ENCODE measurements at regions not wholly inside any gene's neighbourhood (a gene's known extent, or its start where the extent isn't known, plus 50 kb on each side); places are given as distances from the start of the nearest gene placed in this dataset.

DNA sequence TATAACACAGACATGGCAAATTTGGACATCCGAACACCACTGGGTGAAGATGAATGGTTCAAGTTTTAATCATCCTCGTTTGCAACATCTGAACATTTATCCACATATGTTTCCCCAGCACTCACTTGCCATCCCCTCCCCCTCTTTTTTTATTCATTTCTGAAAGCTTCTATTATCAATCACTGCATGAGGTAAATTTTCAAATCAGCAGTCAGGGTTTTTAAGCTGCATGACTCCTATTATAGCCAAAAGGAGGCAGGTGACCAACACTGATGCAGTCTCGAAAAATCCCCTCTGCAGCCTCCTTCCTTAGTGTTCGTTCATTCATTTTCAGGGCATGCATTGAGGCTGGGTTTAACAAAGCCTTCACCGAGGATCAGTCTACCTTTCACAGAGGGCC, 530.8 kb upstream of the JARID2 start:
- no peaks in the 10 kb centered on the region for H3K9me2 ChIP-seq (replicated peaks; ENCODE audit: insufficient read depth)
- no peak overlapping the region for H3K4me2 ChIP-seq
- no peak overlapping the region for H3K4me3 ChIP-seq
- no peaks in the 10 kb centered on the region for H3K36me3 ChIP-seq (replicated peaks; ENCODE audit: insufficient read depth, low read depth)
- 90% methylated on average over 5 of the region's 5 CpGs for WGBS (ENCODE audit: low lambda C conversion rate, missing lambda C conversion rate)
- no peaks in the 10 kb centered on the region for H3K27me3 ChIP-seq
- no peak for DNase-seq (ENCODE audit: low spot score)
- no peak overlapping the region for H2AFZ ChIP-seq
- no peak overlapping the region for H3K27ac ChIP-seq
- no peaks in the 10 kb centered on the region for H3K79me2 ChIP-seq
- no peaks in the 10 kb centered on the region for H4K20me1 ChIP-seq (ENCODE audit: insufficient read depth, poor library complexity, severe bottlenecking)
- TF ChIP-seq EZH2 (IDR thresholded peaks at IDR 0.05; ENCODE audit: borderline replicate concordance): no peak
- TF ChIP-seq, protein P1, sequence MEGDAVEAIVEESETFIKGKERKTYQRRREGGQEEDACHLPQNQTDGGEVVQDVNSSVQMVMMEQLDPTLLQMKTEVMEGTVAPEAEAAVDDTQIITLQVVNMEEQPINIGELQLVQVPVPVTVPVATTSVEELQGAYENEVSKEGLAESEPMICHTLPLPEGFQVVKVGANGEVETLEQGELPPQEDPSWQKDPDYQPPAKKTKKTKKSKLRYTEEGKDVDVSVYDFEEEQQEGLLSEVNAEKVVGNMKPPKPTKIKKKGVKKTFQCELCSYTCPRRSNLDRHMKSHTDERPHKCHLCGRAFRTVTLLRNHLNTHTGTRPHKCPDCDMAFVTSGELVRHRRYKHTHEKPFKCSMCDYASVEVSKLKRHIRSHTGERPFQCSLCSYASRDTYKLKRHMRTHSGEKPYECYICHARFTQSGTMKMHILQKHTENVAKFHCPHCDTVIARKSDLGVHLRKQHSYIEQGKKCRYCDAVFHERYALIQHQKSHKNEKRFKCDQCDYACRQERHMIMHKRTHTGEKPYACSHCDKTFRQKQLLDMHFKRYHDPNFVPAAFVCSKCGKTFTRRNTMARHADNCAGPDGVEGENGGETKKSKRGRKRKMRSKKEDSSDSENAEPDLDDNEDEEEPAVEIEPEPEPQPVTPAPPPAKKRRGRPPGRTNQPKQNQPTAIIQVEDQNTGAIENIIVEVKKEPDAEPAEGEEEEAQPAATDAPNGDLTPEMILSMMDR (IDR thresholded peaks at IDR 0.05; ENCODE audit: poor library complexity): no peak
- TF ChIP-seq EZH2phosphoT487 (IDR thresholded peaks at IDR 0.05; ENCODE audit: low read depth, severe bottlenecking, unreplicated experiment): no peak
- H3K9me3 ChIP-seq (ENCODE audit: low read depth): no peaks in the 10 kb centered on the region
- H3K4me1 ChIP-seq (ENCODE audit: insufficient read depth): no peaks in the 10 kb centered on the region

DNA sequence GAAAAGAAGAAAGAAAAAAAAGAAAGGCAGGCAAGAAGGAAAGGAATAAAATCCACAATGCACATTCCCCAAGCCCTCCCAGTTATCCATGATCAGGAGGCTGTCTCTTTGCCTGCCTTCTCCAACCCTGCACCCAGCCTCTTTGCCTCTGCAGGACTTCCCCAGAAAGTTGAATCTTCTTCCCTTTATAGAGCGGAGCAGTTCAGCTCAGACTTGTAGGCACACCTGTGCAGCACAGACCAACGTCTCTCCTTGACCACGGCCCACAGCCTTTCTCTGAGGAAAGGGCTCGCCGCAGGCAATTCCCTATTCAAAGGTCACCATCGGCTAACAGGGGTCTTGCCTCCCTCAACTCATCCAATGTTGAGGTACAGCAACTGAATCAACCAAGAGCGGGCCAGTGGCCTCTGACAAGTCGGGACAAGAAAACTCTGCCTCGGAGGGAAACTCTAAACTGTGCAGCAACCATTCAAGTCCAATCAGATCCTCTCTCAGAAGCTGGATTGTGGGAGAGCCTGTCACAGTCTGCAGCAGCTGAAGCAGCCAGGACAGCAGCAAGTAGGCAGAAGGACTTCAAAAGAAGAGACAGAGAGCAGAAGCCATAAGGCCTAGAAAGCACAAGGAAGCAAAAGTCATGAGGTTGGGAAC, 529.2 kb upstream of the JARID2 start:
- TF ChIP-seq, protein P1 (IDR thresholded peaks at IDR 0.05; ENCODE audit: poor library complexity): no peak
- TF ChIP-seq EZH2 (IDR thresholded peaks at IDR 0.05; ENCODE audit: borderline replicate concordance): no peak
- no peak for TF ChIP-seq EZH2phosphoT487 (IDR thresholded peaks at IDR 0.05; ENCODE audit: low read depth, severe bottlenecking, unreplicated experiment)
- no peak overlapping the region for H2AFZ ChIP-seq
- H3K4me3 ChIP-seq: no peak overlapping the region
- no peaks in the 10 kb centered on the region for H3K36me3 ChIP-seq (replicated peaks; ENCODE audit: insufficient read depth, low read depth)
- no peak overlapping the region for H3K4me2 ChIP-seq
- no peaks in the 10 kb centered on the region for H3K79me2 ChIP-seq
- no peak overlapping the region for H3K27ac ChIP-seq
- H3K9me2 ChIP-seq (replicated peaks; ENCODE audit: insufficient read depth): no peaks in the 10 kb centered on the region
- H3K4me1 ChIP-seq (ENCODE audit: insufficient read depth): peaks cover 4% of the 10 kb centered on the region
- H3K27me3 ChIP-seq: no peaks in the 10 kb centered on the region
- H3K9me3 ChIP-seq (ENCODE audit: low read depth): no peaks in the 10 kb centered on the region
- WGBS (ENCODE audit: low lambda C conversion rate, missing lambda C conversion rate): 95% methylated on average over 9 of the region's 9 CpGs
- no peaks in the 10 kb centered on the region for H4K20me1 ChIP-seq (ENCODE audit: insufficient read depth, poor library complexity, severe bottlenecking)
- no peak for DNase-seq (ENCODE audit: low spot score)

DNA sequence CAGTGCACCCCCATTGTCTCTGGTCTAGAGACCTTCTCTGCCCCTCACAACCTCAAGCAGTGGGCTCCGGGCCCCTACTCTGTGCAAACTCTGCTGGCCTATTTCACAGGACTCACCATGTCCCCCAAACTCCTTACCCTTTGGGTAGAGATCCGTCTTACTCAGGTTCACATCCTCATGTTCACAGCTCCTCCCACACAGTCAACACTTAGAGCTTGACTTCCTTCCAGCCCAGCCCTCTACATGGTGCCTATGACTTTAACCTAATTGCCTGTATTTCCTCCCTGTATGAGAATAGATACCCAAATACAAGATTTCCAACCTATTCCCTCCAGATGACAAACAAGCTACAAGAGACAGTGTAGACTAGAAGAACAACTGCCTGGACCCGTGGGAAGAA, 528.6 kb upstream of the JARID2 start:
- Histone ChIP-seq H3K4me3 (no peak overlapping the region), H3K4me2 (no peak overlapping the region), H3K9me3 (ENCODE audit: low read depth) (no peaks in the 10 kb centered on the region), H3K9me2 (replicated peaks; ENCODE audit: insufficient read depth) (no peaks in the 10 kb centered on the region), H3K27me3 (no peaks in the 10 kb centered on the region), H3K36me3 (replicated peaks; ENCODE audit: insufficient read depth, low read depth) (no peaks in the 10 kb centered on the region), H3K79me2 (no peaks in the 10 kb centered on the region), H2AFZ (no peak overlapping the region), H3K27ac (no peak overlapping the region), H4K20me1 (ENCODE audit: insufficient read depth, poor library complexity, severe bottlenecking) (no peaks in the 10 kb centered on the region), H3K4me1 (ENCODE audit: insufficient read depth) (peaks cover 4% of the 10 kb centered on the region)
- WGBS (ENCODE audit: low lambda C conversion rate, missing lambda C conversion rate): 89% methylated on average over 3 of the region's 3 CpGs
- no peak for DNase-seq (ENCODE audit: low spot score)
- TF ChIP-seq, protein P1 (IDR thresholded peaks at IDR 0.05; ENCODE audit: poor library complexity): no peak
- TF ChIP-seq EZH2phosphoT487 (IDR thresholded peaks at IDR 0.05; ENCODE audit: low read depth, severe bottlenecking, unreplicated experiment) (no peak), EZH2 (IDR thresholded peaks at IDR 0.05; ENCODE audit: borderline replicate concordance) (no peak)
